ENCODE measurements at regions not wholly inside any gene's neighbourhood (a gene's known extent, or its start where the extent isn't known, plus 50 kb on each side); places are given as distances from the start of the nearest gene placed in this dataset.

DNA sequence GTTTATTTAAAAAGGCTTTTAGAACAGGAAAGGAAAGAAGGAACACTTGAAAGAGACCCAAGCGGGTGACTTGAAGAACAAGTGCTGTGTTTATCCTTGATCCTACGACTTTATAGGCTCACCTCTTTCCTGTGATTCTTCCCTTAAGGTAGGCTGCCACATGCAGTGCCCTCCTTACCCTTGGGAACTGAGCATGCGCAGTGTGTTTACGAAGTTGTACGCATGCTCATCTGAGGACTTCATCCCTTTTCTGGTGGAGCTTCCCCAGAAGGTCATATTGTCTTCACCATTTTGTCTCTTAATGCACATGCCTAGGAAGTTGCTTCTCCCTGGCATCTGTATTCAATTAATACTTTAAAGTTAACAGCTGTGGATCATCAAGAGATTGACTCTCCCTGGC is 49.9 kb upstream of the VOPP1 start:
- Histone ChIP-seq H3K4me1 (no peaks in the 10 kb centered on the region), H3K36me3 (no peaks in the 10 kb centered on the region), H3K9me3 (no peaks in the 10 kb centered on the region), H3K4me3 (no peak overlapping the region), H3K27ac (replicated peaks in 1 of 4) (no peak overlapping the region), H3K27me3 (peaks cover 0 to 5% (median 0%) of the 10 kb centered on the region in 4 donors)
- DNase-seq (ENCODE audit: extremely low spot score) = no peak
- no peak for TF ChIP-seq POLR2AphosphoS5 (IDR thresholded peaks at IDR 0.05)
- no peak for TF ChIP-seq POLR2A (IDR thresholded peaks at IDR 0.05; ENCODE audit: low read depth)
- 90% methylated on average over 5 of the region's 5 CpGs for WGBS
- intact Hi-C loops (cut with DNase I) = no loop called here

Small RNA genes lying in the stretch of these regions (small RNA-seq; reads per million reads assigned to genes)
- gene RNU6-389P (0 reads per million in 3 donors), gene SUMO2P3 (0 reads per million in 3 donors)

Measured in esophagus muscularis mucosa (tissue), 4 donors.